Medulla oblongata (tissue), 1 donor: ENCODE measurements at regions not wholly inside any gene's neighbourhood (a gene's known extent, or its start where the extent isn't known, plus 50 kb on each side); places are given as distances from the start of the nearest gene placed in this dataset.

Experiments
- DNase-seq: peaks from one replicate; pipeline ENCODE4 v3.0.0-alpha.2; 2015; ENCODE audit errors: extremely low spot score

- no peak for DNase-seq
Measured at GRCh38 chr2:20523073-20523798, 76.4 kb downstream of the RHOB start.

GRCh38 chr2:20523799-20524187, 76.9 kb downstream of the RHOB start:
- no peak for DNase-seq

GRCh38 chr2:20524412-20525040, 77.7 kb downstream of the RHOB start:
- peak; percentile 60 for DNase-seq

GRCh38 chr2:20525041-20526035, 78.5 kb downstream of the RHOB start:
- DNase-seq = no peak

- no peak for DNase-seq
Measured at GRCh38 chr2:20526160-20526559, 79.3 kb downstream of the RHOB start.

GRCh38 chr2:20526708-20527107, 79.8 kb downstream of the RHOB start:
- DNase-seq = peak; percentile 72

GRCh38 chr2:20528713-20529112, 81.8 kb downstream of the RHOB start:
- DNase-seq = no peak

- DNase-seq = no peak
Measured at GRCh38 chr2:20530520-20530919, 83.6 kb downstream of the RHOB start.

GRCh38 chr2:20531633-20532262, 84.9 kb downstream of the RHOB start:
- no peak for DNase-seq

- no peak for DNase-seq
Measured at GRCh38 chr2:20532634-20533437, 86.0 kb downstream of the RHOB start.

- no peak for DNase-seq
Measured at GRCh38 chr2:20533993-20534622, 87.2 kb downstream of the RHOB start.

GRCh38 chr2:20534913-20535801, 88.3 kb downstream of the RHOB start:
- DNase-seq = no peak

- DNase-seq = peak; percentile 79
Measured at GRCh38 chr2:20536619-20537422, 89.9 kb downstream of the RHOB start.

- no peak for DNase-seq
Measured at GRCh38 chr2:20537423-20538307, 90.8 kb downstream of the RHOB start.

GRCh38 chr2:20538308-20539132, 91.6 kb downstream of the RHOB start:
- DNase-seq = no peak

GRCh38 chr2:20539133-20539719, 92.4 kb downstream of the RHOB start:
- no peak for DNase-seq
